ENCODE measurements at regions not wholly inside any gene's neighbourhood (a gene's known extent, or its start where the extent isn't known, plus 50 kb on each side); places are given as distances from the start of the nearest gene placed in this dataset.

DNA sequence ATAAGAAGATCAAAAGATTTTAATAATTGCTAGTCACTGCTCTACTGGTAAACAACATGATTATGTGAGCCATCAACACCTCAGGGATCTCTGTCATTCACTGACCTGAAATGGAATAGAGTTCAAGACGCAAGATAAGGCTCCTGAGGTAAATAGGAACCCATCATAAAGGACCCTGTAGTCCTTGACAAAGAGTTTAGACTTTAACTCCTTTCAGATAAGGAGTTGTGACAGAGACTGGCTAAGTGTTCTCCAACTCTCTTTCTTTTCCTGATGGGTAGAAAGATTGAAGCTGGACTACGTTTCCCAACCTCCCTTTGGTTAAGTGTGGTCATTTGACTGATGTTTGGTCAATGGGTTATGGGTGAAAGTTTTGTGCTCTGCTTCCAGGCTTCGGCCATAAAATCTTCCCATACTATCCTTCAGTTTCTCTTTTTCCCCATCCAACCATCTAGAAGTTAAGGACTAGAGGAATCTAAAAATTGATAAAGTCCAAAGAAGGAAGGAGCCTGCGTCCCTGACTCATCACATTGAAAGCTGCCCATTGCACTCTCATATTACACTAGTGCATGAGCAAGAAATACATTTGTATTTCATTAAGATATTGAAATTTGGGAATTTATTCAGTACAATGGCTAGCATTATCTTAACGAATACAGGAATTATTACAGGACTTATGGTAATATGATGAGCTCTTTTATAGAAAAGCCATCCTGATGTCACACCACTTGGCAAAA, 293.7 kb upstream of the ACVR2A start:
- no TSS peak for BruUV-seq (replicated peaks)
- H3K36me3 ChIP-seq (ENCODE audit: control insufficient read depth, insufficient read depth, low read length), result no peaks in the 10 kb centered on the region
- no peaks in the 10 kb centered on the region for H3K9me3 ChIP-seq (ENCODE audit: control insufficient read depth, insufficient read depth, low read depth, low read length)
- POLR2A ChIA-PET, result no interaction called here
- H3K4me1 ChIP-seq (ENCODE audit: control insufficient read depth, insufficient read depth, low read length), result no peaks in the 10 kb centered on the region
- intact Hi-C loops (cut with micrococcal nuclease; ENCODE audit: unreplicated experiment) (no loop called here), in situ Hi-C loops (cut with HindIII; ENCODE audit: low pct_unique_long_range_greater_than_20kb, low sequenced_read_pairs) (no loop called here)
- ATAC-seq (no peak), DNase-seq (ENCODE audit: low read depth, low spot score) (no peak)
- H3K27me3 ChIP-seq (ENCODE audit: control insufficient read depth, insufficient read depth, low read length), result no peaks in the 10 kb centered on the region
- TF ChIP-seq, protein P1, sequence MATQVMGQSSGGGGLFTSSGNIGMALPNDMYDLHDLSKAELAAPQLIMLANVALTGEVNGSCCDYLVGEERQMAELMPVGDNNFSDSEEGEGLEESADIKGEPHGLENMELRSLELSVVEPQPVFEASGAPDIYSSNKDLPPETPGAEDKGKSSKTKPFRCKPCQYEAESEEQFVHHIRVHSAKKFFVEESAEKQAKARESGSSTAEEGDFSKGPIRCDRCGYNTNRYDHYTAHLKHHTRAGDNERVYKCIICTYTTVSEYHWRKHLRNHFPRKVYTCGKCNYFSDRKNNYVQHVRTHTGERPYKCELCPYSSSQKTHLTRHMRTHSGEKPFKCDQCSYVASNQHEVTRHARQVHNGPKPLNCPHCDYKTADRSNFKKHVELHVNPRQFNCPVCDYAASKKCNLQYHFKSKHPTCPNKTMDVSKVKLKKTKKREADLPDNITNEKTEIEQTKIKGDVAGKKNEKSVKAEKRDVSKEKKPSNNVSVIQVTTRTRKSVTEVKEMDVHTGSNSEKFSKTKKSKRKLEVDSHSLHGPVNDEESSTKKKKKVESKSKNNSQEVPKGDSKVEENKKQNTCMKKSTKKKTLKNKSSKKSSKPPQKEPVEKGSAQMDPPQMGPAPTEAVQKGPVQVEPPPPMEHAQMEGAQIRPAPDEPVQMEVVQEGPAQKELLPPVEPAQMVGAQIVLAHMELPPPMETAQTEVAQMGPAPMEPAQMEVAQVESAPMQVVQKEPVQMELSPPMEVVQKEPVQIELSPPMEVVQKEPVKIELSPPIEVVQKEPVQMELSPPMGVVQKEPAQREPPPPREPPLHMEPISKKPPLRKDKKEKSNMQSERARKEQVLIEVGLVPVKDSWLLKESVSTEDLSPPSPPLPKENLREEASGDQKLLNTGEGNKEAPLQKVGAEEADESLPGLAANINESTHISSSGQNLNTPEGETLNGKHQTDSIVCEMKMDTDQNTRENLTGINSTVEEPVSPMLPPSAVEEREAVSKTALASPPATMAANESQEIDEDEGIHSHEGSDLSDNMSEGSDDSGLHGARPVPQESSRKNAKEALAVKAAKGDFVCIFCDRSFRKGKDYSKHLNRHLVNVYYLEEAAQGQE (IDR thresholded peaks at IDR 0.05; ENCODE audit: insufficient read depth in 1 of 2, low read depth in 2 of 2, low read length in 1 of 2), result no peak
- TF ChIP-seq TCF7L2 (IDR thresholded peaks at IDR 0.05; ENCODE audit: low read depth, low read length) (no peak), SIN3A (IDR thresholded peaks at IDR 0.05; ENCODE audit: borderline replicate concordance, insufficient read depth, low read depth, low read length) (no peak), POLR2AphosphoS5 (IDR thresholded peaks at IDR 0.05; ENCODE audit: low read depth, low read length) (no peak)
- TF ChIP-seq, protein P2, sequence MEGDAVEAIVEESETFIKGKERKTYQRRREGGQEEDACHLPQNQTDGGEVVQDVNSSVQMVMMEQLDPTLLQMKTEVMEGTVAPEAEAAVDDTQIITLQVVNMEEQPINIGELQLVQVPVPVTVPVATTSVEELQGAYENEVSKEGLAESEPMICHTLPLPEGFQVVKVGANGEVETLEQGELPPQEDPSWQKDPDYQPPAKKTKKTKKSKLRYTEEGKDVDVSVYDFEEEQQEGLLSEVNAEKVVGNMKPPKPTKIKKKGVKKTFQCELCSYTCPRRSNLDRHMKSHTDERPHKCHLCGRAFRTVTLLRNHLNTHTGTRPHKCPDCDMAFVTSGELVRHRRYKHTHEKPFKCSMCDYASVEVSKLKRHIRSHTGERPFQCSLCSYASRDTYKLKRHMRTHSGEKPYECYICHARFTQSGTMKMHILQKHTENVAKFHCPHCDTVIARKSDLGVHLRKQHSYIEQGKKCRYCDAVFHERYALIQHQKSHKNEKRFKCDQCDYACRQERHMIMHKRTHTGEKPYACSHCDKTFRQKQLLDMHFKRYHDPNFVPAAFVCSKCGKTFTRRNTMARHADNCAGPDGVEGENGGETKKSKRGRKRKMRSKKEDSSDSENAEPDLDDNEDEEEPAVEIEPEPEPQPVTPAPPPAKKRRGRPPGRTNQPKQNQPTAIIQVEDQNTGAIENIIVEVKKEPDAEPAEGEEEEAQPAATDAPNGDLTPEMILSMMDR (IDR thresholded peaks at IDR 0.05), result no peak
- H3K27ac ChIP-seq (ENCODE audit: low read length), result no peak overlapping the region
- CTCF ChIA-PET, result no interaction called here
- no peak overlapping the region for H3K4me3 ChIP-seq (ENCODE audit: low read depth in 2 of 2, low read length in 2 of 2)

DNA sequence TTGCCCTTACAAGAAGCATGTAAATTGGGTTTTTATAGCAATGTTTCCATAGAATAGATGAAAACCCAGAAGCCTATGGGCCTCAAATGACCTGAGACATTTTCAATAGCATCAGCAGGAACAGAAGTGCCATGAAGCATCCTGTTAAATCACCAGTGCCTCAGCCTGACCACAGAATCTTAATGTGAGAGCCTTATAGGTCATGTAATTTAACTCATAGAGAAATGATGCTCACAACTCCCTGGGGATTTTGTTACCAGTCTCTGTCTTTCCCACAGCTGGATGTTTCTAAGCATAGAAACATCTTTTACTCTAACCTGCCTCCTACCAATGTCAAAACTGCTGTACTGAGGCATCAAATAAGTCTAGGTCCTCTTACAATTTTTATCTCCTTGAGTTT, 295.8 kb upstream of the ACVR2A start:
- ATAC-seq (no peak), DNase-seq (ENCODE audit: low read depth, low spot score) (no peak)
- no peak overlapping the region for H3K27ac ChIP-seq (ENCODE audit: low read length)
- POLR2A ChIA-PET, result no interaction called here
- H3K4me3 ChIP-seq (ENCODE audit: low read depth in 2 of 2, low read length in 2 of 2), result no peak overlapping the region
- CTCF ChIA-PET, result no interaction called here
- no peaks in the 10 kb centered on the region for H3K4me1 ChIP-seq (ENCODE audit: control insufficient read depth, insufficient read depth, low read length)
- BruUV-seq (replicated peaks), result no TSS peak
- in situ Hi-C loops (cut with HindIII; ENCODE audit: low pct_unique_long_range_greater_than_20kb, low sequenced_read_pairs), result no loop called here
- no peaks in the 10 kb centered on the region for H3K9me3 ChIP-seq (ENCODE audit: control insufficient read depth, insufficient read depth, low read depth, low read length)
- intact Hi-C loops (cut with micrococcal nuclease; ENCODE audit: unreplicated experiment), result no loop called here
- H3K36me3 ChIP-seq (ENCODE audit: control insufficient read depth, insufficient read depth, low read length), result no peaks in the 10 kb centered on the region
- H3K27me3 ChIP-seq (ENCODE audit: control insufficient read depth, insufficient read depth, low read length), result no peaks in the 10 kb centered on the region
- no peak for TF ChIP-seq SIN3A (IDR thresholded peaks at IDR 0.05; ENCODE audit: borderline replicate concordance, insufficient read depth, low read depth, low read length)
- no peak for TF ChIP-seq POLR2AphosphoS5 (IDR thresholded peaks at IDR 0.05; ENCODE audit: low read depth, low read length)
- TF ChIP-seq, protein P2 (IDR thresholded peaks at IDR 0.05), result no peak
- TF ChIP-seq, protein P1 (IDR thresholded peaks at IDR 0.05; ENCODE audit: insufficient read depth in 1 of 2, low read depth in 2 of 2, low read length in 1 of 2), result no peak
- TF ChIP-seq TCF7L2 (IDR thresholded peaks at IDR 0.05; ENCODE audit: low read depth, low read length), result no peak
